Smooth muscle cell (in vitro differentiated cells): ENCODE measurements at regions not wholly inside any gene's neighbourhood (a gene's known extent, or its start where the extent isn't known, plus 50 kb on each side); places are given as distances from the start of the nearest gene placed in this dataset.

Source experiments
- DNase-seq: peaks from one replicate; lab custom pipeline; 2025; ENCODE audit not compliant: unreplicated experiment; lab: John Stamatoyannopoulos, UW
- H2AFZ ChIP-seq: fragments of 200-600 bp; sonication (generic); 2 replicates; pipeline ENCODE4 v1.6.0; 2016; ENCODE audit warnings: antibody characterized with exemption, low read depth, mild to moderate bottlenecking
- H3F3A ChIP-seq: fragments of 200-600 bp; sonication (generic); 2 replicates; pipeline ENCODE4 v1.6.0; 2017; ENCODE audit warnings: antibody characterized with exemption, low read depth
- H3K27ac ChIP-seq: fragments of 200-600 bp; sonication (generic); 2 replicates; pipeline ENCODE4 v1.5.1; 2016; ENCODE audit warnings: low read depth, mild to moderate bottlenecking
- H3K27me3 ChIP-seq: fragments of 200-600 bp; sonication (generic); 2 replicates; pipeline ENCODE4 v1.6.1; 2016; ENCODE audit warnings: low read depth, mild to moderate bottlenecking
- H3K36me3 ChIP-seq: fragments of 200-600 bp; sonication (generic); 2 replicates; pipeline ENCODE4 v1.5.1; 2016; ENCODE audit warnings: low read depth
- H3K4me1 ChIP-seq: fragments of 200-600 bp; sonication (generic); 2 replicates; pipeline ENCODE4 v1.5.1; 2016; ENCODE audit warnings: low read depth
- H3K4me2 ChIP-seq: fragments of 200-600 bp; sonication (generic); 2 replicates; pipeline ENCODE4 v1.6.0; 2016; ENCODE audit warnings: mild to moderate bottlenecking
- H3K4me3 ChIP-seq: fragments of 200-600 bp; sonication (generic); 2 replicates; pipeline ENCODE4 v1.5.1; 2016; ENCODE audit warnings: mild to moderate bottlenecking
- H3K79me2 ChIP-seq: fragments of 200-600 bp; sonication (generic); 2 replicates; pipeline ENCODE4 v1.6.0; 2016; ENCODE audit warnings: low read depth, mild to moderate bottlenecking
- H3K9ac ChIP-seq: fragments of 200-600 bp; sonication (generic); 2 replicates; pipeline ENCODE4 v1.6.0; 2016; ENCODE audit warnings: low read depth
- H3K9me3 ChIP-seq: fragments of 200-600 bp; sonication (generic); replicated peaks from 2 replicates; pipeline ENCODE4 v1.5.1; 2016; ENCODE audit warnings: low read depth
- H4K20me1 ChIP-seq: fragments of 200-600 bp; sonication (generic); 2 replicates; pipeline ENCODE4 v1.6.0; 2016; ENCODE audit warnings: low read depth
- CTCF ChIP-seq: fragments of 200-600 bp; sonication (generic); IDR thresholded peaks from 2 replicates; pipeline ENCODE4 v1.5.1; 2017; ENCODE audit warnings: borderline replicate concordance, mild to moderate bottlenecking, antibody characterized with exemption; ENCODE audit not compliant: insufficient read depth, poor library complexity, severe bottlenecking
- WGBS: methylation state at CpG from one replicate; pipeline ENCODE4 v1.1.7; 2016; ENCODE audit warnings: low lambda C conversion rate; 5-methylcytosine and 5-hydroxymethylcytosine counted together

DNA sequence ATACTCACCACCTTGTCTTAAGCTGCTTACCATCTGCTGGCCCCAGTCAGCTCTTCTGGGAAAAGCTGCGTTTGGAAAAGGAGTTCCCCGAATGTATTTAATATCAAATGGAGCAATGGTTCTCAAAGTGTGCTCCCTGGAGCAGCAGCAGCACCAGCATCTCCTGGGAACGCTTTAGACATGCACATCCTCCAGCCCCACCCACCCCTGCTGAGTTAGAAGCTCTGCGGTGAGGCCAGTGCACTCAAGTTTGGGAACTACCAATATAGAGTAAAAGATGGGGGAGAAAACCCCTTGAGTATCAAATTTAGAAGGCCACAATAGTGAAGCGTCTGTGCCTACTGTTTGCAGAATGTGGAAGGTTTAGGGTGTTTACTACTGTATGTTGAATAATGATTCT lies 124.0 kb upstream of the TOPAZ1 start:
- H3K27ac ChIP-seq: no peak overlapping the region
- no peak for TF ChIP-seq CTCF
- H3K4me3 ChIP-seq: no peak overlapping the region
- WGBS: 83% methylated on average over 5 of the region's 5 CpGs
- DNase-seq: no peak
- H3K4me2 ChIP-seq: no peak overlapping the region
- H2AFZ ChIP-seq: no peak overlapping the region
- H3K36me3 ChIP-seq: no peaks in the 10 kb centered on the region
- no peaks in the 10 kb centered on the region for H3K4me1 ChIP-seq
- no peaks in the 10 kb centered on the region for H3F3A ChIP-seq
- no peak overlapping the region for H3K9ac ChIP-seq
- no peaks in the 10 kb centered on the region for H3K9me3 ChIP-seq
- no peaks in the 10 kb centered on the region for H3K79me2 ChIP-seq
- no peaks in the 10 kb centered on the region for H4K20me1 ChIP-seq
- peaks cover 26% of the 10 kb centered on the region for H3K27me3 ChIP-seq

DNA sequence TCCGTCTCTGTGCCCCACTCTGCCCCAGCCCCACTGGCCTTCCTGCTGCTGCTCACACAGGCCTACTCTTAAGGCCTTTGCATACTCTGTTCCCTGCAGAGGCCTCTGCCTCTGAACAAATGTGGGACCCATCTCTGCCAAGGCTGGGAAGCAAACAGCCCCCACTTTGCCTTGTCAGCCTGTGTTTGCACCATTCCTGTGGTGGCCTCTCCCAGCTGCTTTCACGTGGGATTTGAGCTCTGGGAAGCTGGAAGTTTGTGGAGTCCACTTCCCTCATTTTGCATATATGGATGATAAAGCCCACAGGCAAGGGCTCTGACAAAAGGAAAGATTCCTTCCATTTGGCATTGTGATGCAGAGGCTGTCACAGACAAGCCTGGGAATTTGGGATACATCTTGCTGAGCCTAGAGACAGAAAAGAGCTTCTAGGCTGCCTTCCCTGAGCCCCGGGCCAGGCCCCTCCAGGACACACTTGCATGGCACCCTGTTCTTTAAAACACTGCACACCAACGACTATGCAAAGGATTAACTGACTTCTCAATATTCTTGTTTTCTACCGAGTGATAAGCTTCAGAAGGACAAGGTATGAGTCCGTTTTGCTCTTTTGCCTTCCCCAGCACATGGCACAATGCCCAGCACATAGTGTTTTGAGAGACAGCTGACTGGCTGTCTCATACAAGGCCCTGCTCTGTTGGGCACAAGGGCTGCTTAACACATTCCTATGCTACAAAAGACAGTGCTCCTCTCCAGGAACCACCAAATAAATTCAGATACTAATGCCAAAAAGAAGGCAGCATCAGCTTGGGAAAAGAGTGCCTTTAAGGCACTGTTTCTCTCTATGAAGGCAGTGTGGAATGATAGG lies 120.7 kb upstream of the TOPAZ1 start:
- Histone ChIP-seq H3K4me1 (no peaks in the 10 kb centered on the region), H3K4me2 (no peak overlapping the region), H3K9ac (no peak overlapping the region), H3K9me3 (no peaks in the 10 kb centered on the region), H2AFZ (no peak overlapping the region), H3K27me3 (peaks cover 22% of the 10 kb centered on the region), H3K27ac (no peak overlapping the region), H3K4me3 (no peak overlapping the region), H3K79me2 (no peaks in the 10 kb centered on the region), H3F3A (no peaks in the 10 kb centered on the region), H3K36me3 (no peaks in the 10 kb centered on the region), H4K20me1 (no peaks in the 10 kb centered on the region)
- TF ChIP-seq CTCF: no peak
- 72% methylated on average over 6 of the region's 6 CpGs for WGBS
- DNase-seq: no peak

GRCh38 chr3:44125246-44125645 lies 116.4 kb upstream of the TOPAZ1 start:
- Histone ChIP-seq H3K9ac (no peak overlapping the region), H3K9me3 (no peaks in the 10 kb centered on the region), H2AFZ (no peak overlapping the region), H3K27me3 (no peaks in the 10 kb centered on the region), H3K27ac (peak overlapping the region; percentile 53), H3K36me3 (no peaks in the 10 kb centered on the region), H3K4me1 (no peaks in the 10 kb centered on the region), H3K4me2 (no peak overlapping the region), H3F3A (no peaks in the 10 kb centered on the region), H4K20me1 (no peaks in the 10 kb centered on the region), H3K79me2 (no peaks in the 10 kb centered on the region), H3K4me3 (no peak overlapping the region)
- no peak for DNase-seq
- 74% methylated on average over 2 of the region's 2 CpGs for WGBS
- TF ChIP-seq CTCF: peak; percentile 14

DNA sequence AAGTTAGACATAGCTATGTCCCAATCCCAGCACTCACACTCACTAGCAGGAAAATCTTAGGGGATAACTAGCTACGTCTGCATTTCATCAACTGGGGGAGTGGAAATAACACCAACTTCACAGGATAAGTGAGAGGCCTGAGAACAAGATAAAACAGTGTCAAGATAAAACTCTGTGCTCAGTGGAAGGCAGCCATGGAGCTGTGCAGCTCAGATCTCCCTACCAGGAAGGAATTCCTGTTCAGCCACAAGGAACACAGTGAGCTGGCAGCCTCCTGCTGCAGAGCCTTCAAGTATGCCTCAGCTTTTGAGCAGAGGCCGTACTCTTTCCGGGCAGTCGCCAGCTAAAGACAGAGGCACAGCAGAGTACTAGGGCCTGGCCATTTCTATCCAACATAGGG lies 115.8 kb upstream of the TOPAZ1 start:
- H3K4me2 ChIP-seq: peak overlapping the region; percentile 63
- peaks cover 5% of the 10 kb centered on the region for H3K27me3 ChIP-seq
- H3F3A ChIP-seq: no peaks in the 10 kb centered on the region
- H3K4me3 ChIP-seq: no peak overlapping the region
- H3K4me1 ChIP-seq: no peaks in the 10 kb centered on the region
- no peak overlapping the region for H3K9ac ChIP-seq
- H3K36me3 ChIP-seq: no peaks in the 10 kb centered on the region
- peak overlapping the region; percentile 53 for H3K27ac ChIP-seq
- TF ChIP-seq CTCF: no peak
- no peaks in the 10 kb centered on the region for H4K20me1 ChIP-seq
- no peak overlapping the region for H2AFZ ChIP-seq
- WGBS: 19% methylated on average over 4 of the region's 4 CpGs
- DNase-seq: no peak
- H3K79me2 ChIP-seq: no peaks in the 10 kb centered on the region
- H3K9me3 ChIP-seq: no peaks in the 10 kb centered on the region
